H1 (cell line): ENCODE measurements at regions not wholly inside any gene's neighbourhood (a gene's known extent, or its start where the extent isn't known, plus 50 kb on each side); places are given as distances from the start of the nearest gene placed in this dataset.

Source experiments
- ASH2L ChIP-seq: fragments of 200-600, 300-600 bp; sonication (generic); IDR thresholded peaks from one replicate; pipeline ENCODE4 v1.7.1; 2017; ENCODE audit warnings: low read length
- TEAD4 ChIP-seq: IDR thresholded peaks from 2 replicates; pipeline ENCODE4 v1.6.1; 2012; ENCODE audit warnings: low read depth, low read length, inconsistent platforms, mixed read lengths

DNA sequence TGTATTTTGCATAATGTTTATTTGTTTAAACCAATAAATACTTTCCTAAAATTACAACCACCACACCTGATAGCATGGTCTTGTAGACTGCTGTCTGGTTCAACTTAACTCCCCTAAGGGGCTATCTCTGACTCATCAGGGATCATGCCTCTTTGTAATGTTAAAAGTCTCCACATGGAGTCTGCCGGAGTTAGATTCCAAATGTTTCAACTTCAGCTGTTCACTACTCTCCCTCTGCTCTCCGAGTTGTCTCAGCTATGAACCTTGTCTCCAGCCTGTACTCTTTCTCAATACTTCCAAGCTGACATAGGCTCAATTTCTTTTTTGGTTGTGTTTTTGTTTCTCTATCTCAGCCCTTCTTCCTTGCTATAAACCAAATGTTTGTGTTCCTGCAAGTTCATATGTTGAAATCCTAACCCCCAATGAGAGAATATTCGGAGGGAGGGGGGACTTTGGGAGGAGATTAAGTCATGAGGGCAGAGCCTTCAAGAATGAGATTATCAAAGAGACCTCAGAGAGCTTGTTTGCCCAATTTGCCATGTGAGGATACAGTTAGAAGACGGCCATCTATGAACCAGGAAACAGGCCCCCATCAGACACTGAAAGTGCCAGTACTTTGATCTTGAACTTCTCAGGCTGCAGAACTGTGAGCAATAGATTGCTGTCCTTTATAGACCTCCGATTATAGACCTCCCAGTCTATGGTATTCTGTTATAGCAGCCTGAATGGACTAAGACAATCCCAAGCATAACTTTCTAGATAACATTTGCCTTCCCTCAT lies 858.2 kb downstream of the VRK1 start:
- TF ChIP-seq ASH2L: no peak
- no peak for TF ChIP-seq TEAD4
